ENCODE measurements at regions not wholly inside any gene's neighbourhood (a gene's known extent, or its start where the extent isn't known, plus 50 kb on each side); places are given as distances from the start of the nearest gene placed in this dataset.

GRCh38 chr6:103367212-103367611 lies 1492.5 kb downstream of the HACE1 start:
- Histone ChIP-seq H3K36me3 (replicated peaks in 1 of 2; ENCODE audit: control insufficient read depth in 1 of 2, insufficient read depth in 2 of 2, low read length in 1 of 2) (no peaks in the 10 kb centered on the region), H3K79me2 (ENCODE audit: insufficient read depth) (no peaks in the 10 kb centered on the region), H3F3A (replicated peaks; ENCODE audit: insufficient read depth) (no peaks in the 10 kb centered on the region), H3K4me2 (no peak overlapping the region), H4K20me1 (ENCODE audit: insufficient read depth) (no peaks in the 10 kb centered on the region), H3K9me2 (no peaks in the 10 kb centered on the region), H3K9ac (no peak overlapping the region), H3K9me3 (no peaks in the 10 kb centered on the region), H3K27ac (ENCODE audit: low read depth in 2 of 2, low read length in 1 of 2) (no peak overlapping the region), H3K27me3 (ENCODE audit: insufficient read depth) (no peaks in the 10 kb centered on the region), H3K4me3 (ENCODE audit: low read depth in 2 of 2, low read length in 1 of 2) (no peak overlapping the region), H2AFZ (ENCODE audit: low read depth) (no peak overlapping the region), H3K4me1 (ENCODE audit: control insufficient read depth in 1 of 2, insufficient read depth in 2 of 2, low read depth in 1 of 2, low read length in 1 of 2) (no peaks in the 10 kb centered on the region)
- ChIA-PET POLR2A (no interaction called here), CTCF (no interaction called here)
- DNase-seq, result no peak
- no peak for TF ChIP-seq RFX5 (IDR thresholded peaks at IDR 0.05; ENCODE audit: low read length)
- TF ChIP-seq REST (IDR thresholded peaks at IDR 0.05; ENCODE audit: low read depth, low read length), result no peak
- TF ChIP-seq IRF3 (IDR thresholded peaks at IDR 0.05; ENCODE audit: low read depth, low read length), result no peak
- TF ChIP-seq MAX (IDR thresholded peaks at IDR 0.05; ENCODE audit: low read depth), result no peak
- TF ChIP-seq USF2 (IDR thresholded peaks at IDR 0.05; ENCODE audit: borderline replicate concordance, low read depth, low read length), result no peak
- TF ChIP-seq NRF1 (IDR thresholded peaks at IDR 0.05; ENCODE audit: low read depth, low read length), result no peak
- TF ChIP-seq TEAD4 (IDR thresholded peaks at IDR 0.05; ENCODE audit: borderline replicate concordance, insufficient read depth), result no peak
- no peak for TF ChIP-seq FOSL2 (IDR thresholded peaks at IDR 0.05; ENCODE audit: borderline replicate concordance, low read depth)
- no peak for TF ChIP-seq USF1 (IDR thresholded peaks at IDR 0.05; ENCODE audit: borderline replicate concordance, low read depth)
- TF ChIP-seq PBX3 (IDR thresholded peaks at IDR 0.05), result no peak
